ENCODE measurements at regions not wholly inside any gene's neighbourhood (a gene's known extent, or its start where the extent isn't known, plus 50 kb on each side); places are given as distances from the start of the nearest gene placed in this dataset.

DNA sequence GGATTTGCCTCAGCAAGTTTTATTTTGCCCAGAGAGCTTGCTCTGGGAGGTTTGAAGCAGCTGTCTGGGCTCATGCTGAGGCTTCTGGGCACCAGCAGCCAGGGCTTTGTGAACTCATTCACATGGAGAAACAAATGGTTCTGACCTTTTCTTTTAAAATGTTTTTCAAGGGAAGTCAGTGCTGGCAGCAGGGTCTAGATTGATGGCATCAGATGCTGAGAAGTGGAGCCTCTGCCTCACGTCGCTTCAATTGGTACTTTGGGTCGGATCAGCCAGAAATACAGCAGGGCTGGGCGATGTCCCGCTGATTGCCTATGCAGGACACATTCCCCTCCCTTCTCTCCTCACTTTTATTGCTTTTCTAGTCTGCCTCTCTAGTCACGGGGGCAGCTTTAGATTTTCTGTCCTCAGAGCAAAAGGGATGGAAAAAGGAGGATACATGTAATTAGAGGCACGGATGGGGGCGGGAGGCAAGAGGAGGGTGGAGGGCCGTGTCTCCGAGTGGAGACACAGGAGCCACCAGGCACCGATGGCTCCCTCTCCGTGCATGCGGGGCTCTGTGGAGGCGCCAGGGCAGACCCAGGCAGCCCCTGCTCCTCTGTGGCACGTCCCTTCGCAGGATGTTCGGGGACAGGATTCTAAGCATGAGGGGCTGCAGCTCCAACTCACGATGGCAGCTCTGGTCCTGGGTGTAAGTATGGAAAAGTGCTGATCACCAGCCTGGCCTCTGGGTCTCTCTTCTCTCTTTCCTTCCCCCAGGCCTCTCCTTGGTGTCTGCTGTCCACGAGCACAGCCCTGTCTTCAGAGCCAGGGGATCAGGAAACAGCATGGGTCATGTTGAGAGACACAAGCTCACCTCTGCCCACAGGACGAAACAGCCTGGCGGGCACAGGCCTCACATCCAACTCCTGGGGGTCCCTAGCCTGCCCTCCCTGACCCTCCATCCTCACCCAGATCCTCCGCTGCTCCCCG is 116.1 kb downstream of the FAM43A start:
- H3K4me3 ChIP-seq (ENCODE audit: low read depth, low read length): no peak overlapping the region
- TF ChIP-seq, protein P1, sequence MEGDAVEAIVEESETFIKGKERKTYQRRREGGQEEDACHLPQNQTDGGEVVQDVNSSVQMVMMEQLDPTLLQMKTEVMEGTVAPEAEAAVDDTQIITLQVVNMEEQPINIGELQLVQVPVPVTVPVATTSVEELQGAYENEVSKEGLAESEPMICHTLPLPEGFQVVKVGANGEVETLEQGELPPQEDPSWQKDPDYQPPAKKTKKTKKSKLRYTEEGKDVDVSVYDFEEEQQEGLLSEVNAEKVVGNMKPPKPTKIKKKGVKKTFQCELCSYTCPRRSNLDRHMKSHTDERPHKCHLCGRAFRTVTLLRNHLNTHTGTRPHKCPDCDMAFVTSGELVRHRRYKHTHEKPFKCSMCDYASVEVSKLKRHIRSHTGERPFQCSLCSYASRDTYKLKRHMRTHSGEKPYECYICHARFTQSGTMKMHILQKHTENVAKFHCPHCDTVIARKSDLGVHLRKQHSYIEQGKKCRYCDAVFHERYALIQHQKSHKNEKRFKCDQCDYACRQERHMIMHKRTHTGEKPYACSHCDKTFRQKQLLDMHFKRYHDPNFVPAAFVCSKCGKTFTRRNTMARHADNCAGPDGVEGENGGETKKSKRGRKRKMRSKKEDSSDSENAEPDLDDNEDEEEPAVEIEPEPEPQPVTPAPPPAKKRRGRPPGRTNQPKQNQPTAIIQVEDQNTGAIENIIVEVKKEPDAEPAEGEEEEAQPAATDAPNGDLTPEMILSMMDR (IDR thresholded peaks at IDR 0.05; ENCODE audit: insufficient read depth, low read depth, low read length, missing control alignments): no peak
- DNase-seq (ENCODE audit: low read depth): no peak

DNA sequence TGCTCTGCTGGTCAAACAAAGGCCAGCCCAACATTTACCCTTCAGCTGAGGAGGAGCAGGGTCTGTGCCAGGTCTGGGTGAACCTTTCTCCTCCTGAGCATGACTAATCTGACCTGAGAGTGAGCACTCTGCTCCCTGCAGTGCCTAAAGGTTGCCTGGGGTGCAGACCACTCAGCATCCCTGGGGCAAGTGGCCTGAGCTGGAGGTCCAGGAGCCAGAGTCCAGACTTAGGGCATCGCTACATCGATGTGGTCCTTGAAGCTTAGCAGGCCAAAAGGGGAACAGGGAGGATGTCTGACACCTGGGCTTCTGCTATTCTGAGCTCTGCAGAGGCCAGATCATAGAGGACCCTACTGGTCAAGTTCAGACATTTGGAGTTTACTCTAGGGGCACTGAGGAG is 119.1 kb downstream of the FAM43A start:
- DNase-seq (ENCODE audit: low read depth): no peak
- H3K4me3 ChIP-seq (ENCODE audit: low read depth, low read length): no peak overlapping the region
- TF ChIP-seq, protein P1 (IDR thresholded peaks at IDR 0.05; ENCODE audit: insufficient read depth, low read depth, low read length, missing control alignments): no peak

DNA sequence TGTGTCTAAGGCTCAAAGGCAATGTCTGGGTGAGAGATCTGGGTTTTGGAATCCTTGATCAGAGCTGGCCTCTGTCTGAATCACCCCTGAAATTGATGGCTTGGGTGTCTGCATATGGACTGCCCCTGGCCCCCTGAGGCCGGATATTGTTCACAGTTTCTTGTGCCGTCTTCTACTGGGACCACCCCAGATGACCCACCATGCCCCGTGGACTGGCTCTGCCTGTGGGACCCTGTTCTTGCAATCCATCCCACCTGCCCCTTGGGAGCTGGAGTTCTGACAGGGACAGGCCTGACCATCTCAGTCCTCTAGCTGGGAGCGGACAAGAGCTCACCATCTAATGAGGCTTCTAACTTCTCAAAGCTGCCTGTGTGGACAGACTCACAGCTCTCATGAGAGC is 119.9 kb downstream of the FAM43A start:
- TF ChIP-seq, protein P1 (IDR thresholded peaks at IDR 0.05; ENCODE audit: insufficient read depth, low read depth, low read length, missing control alignments): no peak
- no peak for DNase-seq (ENCODE audit: low read depth)
- no peak overlapping the region for H3K4me3 ChIP-seq (ENCODE audit: low read depth, low read length)

- H3K4me3 ChIP-seq (ENCODE audit: low read depth, low read length): no peak overlapping the region
- TF ChIP-seq, protein P1 (IDR thresholded peaks at IDR 0.05; ENCODE audit: insufficient read depth, low read depth, low read length, missing control alignments): no peak
- no peak for DNase-seq (ENCODE audit: low read depth)
These were observed 121.4 kb downstream of the FAM43A start for GRCh38 chr3:194806991-194807630.

- DNase-seq (ENCODE audit: low read depth): no peak
- TF ChIP-seq, protein P1 (IDR thresholded peaks at IDR 0.05; ENCODE audit: insufficient read depth, low read depth, low read length, missing control alignments): no peak
- no peak overlapping the region for H3K4me3 ChIP-seq (ENCODE audit: low read depth, low read length)
These were observed 123.0 kb downstream of the FAM43A start for GRCh38 chr3:194808640-194809097.

DNA sequence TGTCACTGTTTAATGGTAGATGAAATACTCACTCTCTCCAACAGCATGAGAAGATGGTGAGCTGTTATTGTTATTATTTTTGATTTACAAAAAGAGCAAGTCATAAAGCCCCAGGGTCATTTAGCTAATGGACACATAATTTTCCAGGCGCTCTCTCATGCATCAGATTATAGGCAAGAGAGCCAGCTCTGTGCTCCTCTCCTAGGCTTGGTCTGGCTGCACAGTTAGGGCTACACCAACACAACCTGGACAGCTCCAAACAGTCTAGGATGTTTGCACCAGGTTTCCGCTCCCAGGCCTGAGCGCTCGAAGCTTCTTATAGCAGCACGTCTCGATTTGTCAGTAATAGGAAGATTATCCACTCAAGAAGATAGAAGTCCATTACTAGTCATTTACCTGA is 123.7 kb downstream of the FAM43A start:
- DNase-seq (ENCODE audit: low read depth): no peak
- H3K4me3 ChIP-seq (ENCODE audit: low read depth, low read length): no peak overlapping the region
- TF ChIP-seq, protein P1 (IDR thresholded peaks at IDR 0.05; ENCODE audit: insufficient read depth, low read depth, low read length, missing control alignments): no peak
